WTC11 (cell line): ENCODE measurements at regions not wholly inside any gene's neighbourhood (a gene's known extent, or its start where the extent isn't known, plus 50 kb on each side); places are given as distances from the start of the nearest gene placed in this dataset.

Experiments used
- ATAC-seq: fragments of 200-7000 bp; cut with Tn5 transposase; 2 replicates; pipeline ENCODE4 v1.10.0; 2021; ENCODE audit warnings: mild to moderate bottlenecking, moderate library complexity
- CTCF ChIA-PET: fragments of 300-600 bp; sonication (Branson Sonifier 250); formaldehyde crosslinking; loops from one replicate; lab custom pipeline; 2021; ENCODE audit warnings: antibody characterized with exemption; lab: Charles Lee
- POLR2A ChIA-PET: fragments of 350-600 bp; sonication (Branson Sonifier 250); formaldehyde crosslinking; loops from one replicate; lab custom pipeline; 2021; ENCODE audit warnings: antibody characterized with exemption; lab: Charles Lee
- DNase-seq: peaks from one replicate; pipeline ENCODE4 v3.0.0; 2021; ENCODE audit warnings: low spot score
- H3K27ac Mint-ChIP-seq: 2 replicates; pipeline ENCODE4 v1.8.0; 2021; ENCODE audit warnings: mixed read lengths
- H3K27me3 Mint-ChIP-seq: 2 replicates; pipeline ENCODE4 v1.8.0; 2021; ENCODE audit warnings: low read depth, mild to moderate bottlenecking, moderate library complexity, mixed read lengths
- H3K36me3 Mint-ChIP-seq: 2 replicates; pipeline ENCODE4 v1.8.0; 2021; ENCODE audit warnings: mixed read lengths
- H3K4me1 Mint-ChIP-seq: 2 replicates; pipeline ENCODE4 v1.8.0; 2022; ENCODE audit warnings: mixed read lengths
- H3K4me3 Mint-ChIP-seq: 2 replicates; pipeline ENCODE4 v1.8.0; 2021; ENCODE audit warnings: mild to moderate bottlenecking, moderate library complexity, mixed read lengths
- H3K9me3 Mint-ChIP-seq: 2 replicates; pipeline ENCODE4 v1.8.0; 2021; ENCODE audit warnings: mixed read lengths
- ATF1 ChIP-seq: sonication (generic); formaldehyde crosslinking; IDR thresholded peaks from 2 replicates; pipeline ENCODE4 v1.8.1; 2023; ENCODE audit warnings: mild to moderate bottlenecking, moderate library complexity, missing genetic modification reagents
- ATF2 ChIP-seq: sonication (generic); formaldehyde crosslinking; IDR thresholded peaks from 2 replicates; pipeline ENCODE4 v1.8.1; 2022; ENCODE audit warnings: low read depth, missing genetic modification reagents, borderline replicate concordance
- CREB1 ChIP-seq: sonication (generic); formaldehyde crosslinking; IDR thresholded peaks from 2 replicates; pipeline ENCODE4 v1.8.0; 2023; ENCODE audit warnings: mild to moderate bottlenecking, missing genetic modification reagents
- E2F5 ChIP-seq: sonication (generic); formaldehyde crosslinking; IDR thresholded peaks from 2 replicates; pipeline ENCODE4 v1.8.1; 2022; ENCODE audit warnings: mild to moderate bottlenecking, moderate library complexity, missing genetic modification reagents
- FOXP4 ChIP-seq: sonication (generic); formaldehyde crosslinking; IDR thresholded peaks from 2 replicates; pipeline ENCODE4 v1.8.0; 2022; ENCODE audit warnings: mild to moderate bottlenecking, missing genetic modification reagents
- GRHL2 ChIP-seq: fragments of 250-450 bp; sonication (Bioruptor Pico); IDR thresholded peaks from 2 replicates; pipeline ENCODE4 v1.8.0; 2022; ENCODE audit warnings: mild to moderate bottlenecking, moderate library complexity; ENCODE audit not compliant: insufficient replicate concordance, severe bottlenecking
- HMGA2 ChIP-seq: fragments of 250-450 bp; sonication (Bioruptor Pico); IDR thresholded peaks from 2 replicates; pipeline ENCODE4 v1.4.0; 2021; ENCODE audit warnings: mild to moderate bottlenecking, moderate library complexity
- IRF1 ChIP-seq: sonication (generic); formaldehyde crosslinking; IDR thresholded peaks from 2 replicates; pipeline ENCODE4 v1.8.0; 2023; ENCODE audit warnings: missing genetic modification reagents
- NFATC4 ChIP-seq: fragments of 250-450 bp; sonication (Bioruptor Pico); IDR thresholded peaks from 2 replicates; pipeline ENCODE4 v1.9.0; 2021; ENCODE audit warnings: mild to moderate bottlenecking
- PREB ChIP-seq: sonication (generic); formaldehyde crosslinking; IDR thresholded peaks from 2 replicates; pipeline ENCODE4 v1.8.1; 2022; ENCODE audit warnings: mild to moderate bottlenecking, missing genetic modification reagents, moderate library complexity, borderline replicate concordance
- SMAD3 ChIP-seq: sonication (generic); formaldehyde crosslinking; IDR thresholded peaks from 2 replicates; pipeline ENCODE4 v1.8.0; 2022; ENCODE audit warnings: missing genetic modification reagents, mild to moderate bottlenecking, borderline replicate concordance
- SOX15 ChIP-seq: fragments of 250-450 bp; sonication (Bioruptor Pico); IDR thresholded peaks from 2 replicates; pipeline ENCODE4 v1.9.0; 2021; ENCODE audit warnings: mild to moderate bottlenecking
- ZBTB43 ChIP-seq: sonication (generic); formaldehyde crosslinking; IDR thresholded peaks from 2 replicates; pipeline ENCODE4 v1.8.1; 2023; ENCODE audit warnings: mild to moderate bottlenecking, missing genetic modification reagents
- ZNF138 ChIP-seq: sonication (generic); formaldehyde crosslinking; conservative IDR thresholded peaks from 2 replicates; pipeline ENCODE4 v1.8.1; 2022; ENCODE audit warnings: mild to moderate bottlenecking, moderate library complexity, missing genetic modification reagents
- ZNF425 ChIP-seq: fragments of 250-450 bp; sonication (Bioruptor Pico); conservative IDR thresholded peaks from 2 replicates; pipeline ENCODE4 v1.9.0; 2021; ENCODE audit warnings: mild to moderate bottlenecking
- ZNF512 ChIP-seq: sonication (generic); formaldehyde crosslinking; IDR thresholded peaks from 2 replicates; pipeline ENCODE4 v1.8.1; 2022; ENCODE audit warnings: missing genetic modification reagents, borderline replicate concordance

- Mint-ChIP-seq H3K4me3 (no peak overlapping the region), H3K4me1 (0 out of 2 replicates have a peak, but pooled peaks cover 3% of the 10 kb centered on the region), H3K36me3 (peaks cover 19% of the 10 kb centered on the region), H3K27ac (no peak overlapping the region), H3K27me3 (no peaks in the 10 kb centered on the region; the same call in 1 of the 2 replicates), H3K9me3 (peaks cover 29% of the 10 kb centered on the region)
- ATAC-seq (no peak), DNase-seq (no peak)
- TF ChIP-seq ZNF425: no peak
- no peak for TF ChIP-seq E2F5
- TF ChIP-seq ZNF138 (CRISPR knock-in tag): no peak
- TF ChIP-seq ATF1: no peak
- no peak for TF ChIP-seq SMAD3 (CRISPR knock-in tag)
- no peak for TF ChIP-seq CREB1 (CRISPR knock-in tag)
- TF ChIP-seq FOXP4 (CRISPR knock-in tag): no peak
- TF ChIP-seq SOX15: no peak
- TF ChIP-seq GRHL2 (CRISPR knock-in tag): no peak
- TF ChIP-seq ATF2 (CRISPR knock-in tag): no peak
- TF ChIP-seq NFATC4 (CRISPR knock-in tag): no peak
- no peak for TF ChIP-seq IRF1 (CRISPR knock-in tag)
- TF ChIP-seq HMGA2 (CRISPR knock-in tag): no peak
- no peak for TF ChIP-seq ZBTB43 (CRISPR knock-in tag)
- TF ChIP-seq PREB (CRISPR knock-in tag): no peak
- TF ChIP-seq ZNF512 (CRISPR knock-in tag): no peak
- POLR2A ChIA-PET: no interaction called here
- CTCF ChIA-PET: no interaction called here
Measured at GRCh38 chr5:87827539-87827938, 414.8 kb upstream of the CCNH start.
